GM10266 (cell line): ENCODE measurements at regions not wholly inside any gene's neighbourhood (a gene's known extent, or its start where the extent isn't known, plus 50 kb on each side); places are given as distances from the start of the nearest gene placed in this dataset.
"Not testable (repeated sequence)": the region's sequence is repeated elsewhere in the genome, so short reads cannot be mapped to it uniquely, and the experiment has no call there.

Experiments used
- DNase-seq: peaks from one replicate; pipeline ENCODE4 v3.0.0; 2012; ENCODE audit errors: extremely low spot score
- CTCF ChIP-seq: IDR thresholded peaks from 2 replicates; pipeline ENCODE4 v1.5.1; 2012; ENCODE audit warnings: mild to moderate bottlenecking, low read depth; ENCODE audit not compliant: control insufficient read depth, insufficient read depth; ENCODE audit errors: missing control alignments

GRCh38 chr7:52163311-52163710 lies 846.7 kb upstream of the COBL start:
- no peak for TF ChIP-seq CTCF
- no peak for DNase-seq

GRCh38 chr7:52161483-52161882 lies 844.9 kb upstream of the COBL start:
- TF ChIP-seq CTCF = no peak

GRCh38 chr7:52159421-52159820 lies 842.8 kb upstream of the COBL start:
- not testable (repeated sequence) for DNase-seq

More at GRCh38 chr7:52161483-52161882, 844.9 kb upstream of the COBL start:
- no peak for DNase-seq

- TF ChIP-seq CTCF = no peak
- no peak for DNase-seq
These were observed 837.8 kb upstream of the COBL start for GRCh38 chr7:52154382-52154781.

- TF ChIP-seq CTCF = no peak
These were observed 835.0 kb upstream of the COBL start for GRCh38 chr7:52151559-52151958.

GRCh38 chr7:52150952-52151351 lies 834.3 kb upstream of the COBL start:
- no peak for TF ChIP-seq CTCF
- DNase-seq = no peak

More at GRCh38 chr7:52151559-52151958, 835.0 kb upstream of the COBL start:
- no peak for DNase-seq

- TF ChIP-seq CTCF = no peak
- DNase-seq = no peak
These were observed 830.4 kb upstream of the COBL start for GRCh38 chr7:52146871-52147634.
